Inferior parietal cortex (tissue), 1 donor: ENCODE measurements at regions not wholly inside any gene's neighbourhood (a gene's known extent, or its start where the extent isn't known, plus 50 kb on each side); places are given as distances from the start of the nearest gene placed in this dataset.
"Not testable (repeated sequence)": the region's sequence is repeated elsewhere in the genome, so short reads cannot be mapped to it uniquely, and the experiment has no call there.

ENCODE experiments used
- DNase-seq: peaks from one replicate; pipeline ENCODE4 v3.0.0-alpha.2; 2016; ENCODE audit errors: extremely low spot score

GRCh38 chr2:47728551-47728950 is 54.4 kb upstream of the MSH6 start:
- DNase-seq, result no peak

GRCh38 chr2:47727956-47728355 is 55.0 kb upstream of the MSH6 start:
- no peak for DNase-seq

- not testable (repeated sequence) for DNase-seq
Observed at GRCh38 chr2:47726978-47727377, 56.0 kb upstream of the MSH6 start.

- no peak for DNase-seq
Observed at GRCh38 chr2:47725808-47726207, 57.1 kb upstream of the MSH6 start.

- no peak for DNase-seq
Observed at GRCh38 chr2:47724221-47724981, 58.5 kb upstream of the MSH6 start.

- no peak for DNase-seq
Observed at GRCh38 chr2:47721296-47721695, 61.6 kb upstream of the MSH6 start.

- no peak for DNase-seq
Observed at GRCh38 chr2:47720559-47720958, 62.4 kb upstream of the MSH6 start.

GRCh38 chr2:47720036-47720435 is 62.9 kb upstream of the MSH6 start:
- no peak for DNase-seq

- peak; percentile 3 for DNase-seq
Observed at GRCh38 chr2:47719099-47719498, 63.8 kb upstream of the MSH6 start.

- not testable (repeated sequence) for DNase-seq
Observed at GRCh38 chr2:47716307-47716706, 66.6 kb upstream of the MSH6 start.

GRCh38 chr2:47715552-47715951 is 67.4 kb upstream of the MSH6 start:
- no peak for DNase-seq

- no peak for DNase-seq
Observed at GRCh38 chr2:47708801-47709499, 74.0 kb upstream of the MSH6 start.

GRCh38 chr2:47704287-47704686 is 78.7 kb upstream of the MSH6 start:
- no peak for DNase-seq

- no peak for DNase-seq
Observed at GRCh38 chr2:47699533-47700215, 83.3 kb upstream of the MSH6 start.

GRCh38 chr2:47698436-47698972 is 84.4 kb upstream of the MSH6 start:
- not testable (repeated sequence) for DNase-seq

- DNase-seq, result not testable (repeated sequence)
Observed at GRCh38 chr2:47697681-47698435, 85.1 kb upstream of the MSH6 start.

- no peak for DNase-seq
Observed at GRCh38 chr2:47697000-47697601, 85.8 kb upstream of the MSH6 start.

GRCh38 chr2:47696478-47696831 is 86.5 kb upstream of the MSH6 start:
- no peak for DNase-seq

- DNase-seq, result no peak
Observed at GRCh38 chr2:47695800-47696477, 87.0 kb upstream of the MSH6 start.

GRCh38 chr2:47694451-47694850 is 88.5 kb upstream of the MSH6 start:
- DNase-seq, result not testable (repeated sequence)
